SH-SY5Y (cell line): ENCODE measurements at regions not wholly inside any gene's neighbourhood (a gene's known extent, or its start where the extent isn't known, plus 50 kb on each side); places are given as distances from the start of the nearest gene placed in this dataset.

ENCODE experiments used
- GATA2 ChIP-seq: IDR thresholded peaks from 2 replicates; pipeline ENCODE4 v1.6.1; 2011; ENCODE audit warnings: mild to moderate bottlenecking, low read depth, low read length
- GATA3 ChIP-seq: IDR thresholded peaks from 2 replicates; pipeline ENCODE4 v1.6.1; 2011; ENCODE audit warnings: low read depth, mild to moderate bottlenecking, low read length, moderate library complexity

- TF ChIP-seq GATA3: no peak
- TF ChIP-seq GATA2: no peak
Observed at GRCh38 chr5:136819526-136820302, 454.4 kb upstream of the TRPC7 start.
